Endothelial cell of umbilical vein (primary cell): ENCODE measurements at regions not wholly inside any gene's neighbourhood (a gene's known extent, or its start where the extent isn't known, plus 50 kb on each side); places are given as distances from the start of the nearest gene placed in this dataset.

Source experiments
- CTCF ChIP-seq, 2 donors: IDR thresholded peaks; 1 replicate in 1 of 2; 2 replicates in 1 of 2; pipeline ENCODE4 v1.5.1; 2011; ENCODE audit warnings: low read length in 2 of 2, mild to moderate bottlenecking in 2 of 2, moderate library complexity in 2 of 2, control low read depth in 1 of 2, inconsistent platforms in 1 of 2, low read depth in 1 of 2; ENCODE audit not compliant: insufficient read depth in 1 of 2; ENCODE audit errors: extremely low read depth in 1 of 2
- GATA2 ChIP-seq: IDR thresholded peaks from 2 replicates; pipeline ENCODE4 v1.7.0; 2011; ENCODE audit warnings: low read depth, mild to moderate bottlenecking, moderate library complexity, mixed read lengths, low read length; ENCODE audit not compliant: insufficient read length, insufficient read depth
- POLR2A ChIP-seq: IDR thresholded peaks from 2 replicates; pipeline ENCODE4 v1.6.1; 2012; ENCODE audit warnings: low read depth, mild to moderate bottlenecking, control low read depth, low read length
- POLR2AphosphoS5 ChIP-seq: IDR thresholded peaks from 2 replicates; pipeline ENCODE4 v1.6.1; 2012; ENCODE audit warnings: low read depth, mild to moderate bottlenecking, control low read depth, low read length, moderate library complexity; ENCODE audit not compliant: insufficient read depth

GRCh38 chr15:94740469-94740868 lies 509.1 kb downstream of the MCTP2 start:
- TF ChIP-seq CTCF (IDR thresholded peaks at IDR 0.05; ENCODE audit: extremely low read depth in 1 of 2, insufficient read depth in 1 of 2, low read depth in 1 of 2, low read length in 2 of 2) = no peak
- no peak for TF ChIP-seq POLR2A
- no peak for TF ChIP-seq POLR2AphosphoS5
- no peak for TF ChIP-seq GATA2
